Activated CD4-positive, alpha-beta T cell treated with anti-CD3 and anti-CD28 coated beads for 36 hours (primary cell): ENCODE measurements at regions not wholly inside any gene's neighbourhood (a gene's known extent, or its start where the extent isn't known, plus 50 kb on each side); places are given as distances from the start of the nearest gene placed in this dataset.

Source experiments
- ATAC-seq: fragments of 200-7000 bp; cut with Tn5 transposase; one replicate; pipeline ENCODE4 v1.10.0; 2021; ENCODE audit warnings: mild to moderate bottlenecking, moderate library complexity
- CTCF ChIA-PET: fragments of 350-600 bp; sonication (Branson Sonifier 250); formaldehyde crosslinking; loops from one replicate; lab custom pipeline; 2021; ENCODE audit warnings: antibody characterized with exemption; lab: Charles Lee
- POLR2A ChIA-PET: fragments of 350-600 bp; sonication (Branson Sonifier 250); formaldehyde crosslinking; loops from one replicate; lab custom pipeline; 2021; ENCODE audit warnings: antibody characterized with exemption, inconsistent platforms; lab: Charles Lee
- DNase-seq: peaks from one replicate; pipeline ENCODE4 v3.0.0-alpha.2; 2020
- H3K27ac Mint-ChIP-seq: one replicate; pipeline ENCODE4 v1.8.0; 2021; ENCODE audit warnings: mixed read lengths
- H3K27me3 Mint-ChIP-seq: one replicate; pipeline ENCODE4 v1.8.0; 2021; ENCODE audit warnings: mixed read lengths
- H3K36me3 Mint-ChIP-seq: one replicate; pipeline ENCODE4 v1.8.0; 2021; ENCODE audit warnings: low read depth, mixed read lengths
- H3K4me1 Mint-ChIP-seq: one replicate; pipeline ENCODE4 v1.8.0; 2021; ENCODE audit warnings: mixed read lengths
- H3K4me3 Mint-ChIP-seq: one replicate; pipeline ENCODE4 v1.8.0; 2021; ENCODE audit warnings: mild to moderate bottlenecking, moderate library complexity, mixed read lengths
- H3K9me3 Mint-ChIP-seq: one replicate; pipeline ENCODE4 v1.8.0; 2021; ENCODE audit warnings: low read depth, mixed read lengths
- intact Hi-C, 2 experiments: fragments of 100-400 bp; cut with DNase I in 1 of 2; cut with micrococcal nuclease in 1 of 2; formaldehyde crosslinking; loops; one replicate each; pipeline versions ENCODE4 v1.14.2 to v1.15.1; 2022 to 2024; cut with DNase I, micrococcal nuclease

DNA sequence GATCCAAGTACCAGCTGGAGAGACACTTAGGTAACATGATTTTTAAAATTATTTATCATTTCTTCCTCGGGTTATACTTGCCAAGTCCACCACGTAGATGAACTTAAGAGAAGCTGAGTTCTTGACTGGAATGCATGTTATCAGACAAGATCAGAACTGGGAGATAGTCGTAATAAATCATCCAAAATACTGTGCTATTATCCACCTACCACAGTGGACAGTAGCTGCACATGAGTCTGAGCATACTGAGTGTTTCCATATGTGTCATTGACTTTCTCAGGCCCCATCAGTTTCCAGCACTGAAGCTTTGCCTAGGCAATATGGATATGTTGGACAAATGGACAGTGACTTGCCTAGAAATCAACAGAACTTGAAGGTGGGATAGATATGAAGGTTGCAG is 77.9 kb upstream of the RRP15 start:
- H3K27me3 Mint-ChIP-seq: peaks cover 3% of the 10 kb centered on the region

DNA sequence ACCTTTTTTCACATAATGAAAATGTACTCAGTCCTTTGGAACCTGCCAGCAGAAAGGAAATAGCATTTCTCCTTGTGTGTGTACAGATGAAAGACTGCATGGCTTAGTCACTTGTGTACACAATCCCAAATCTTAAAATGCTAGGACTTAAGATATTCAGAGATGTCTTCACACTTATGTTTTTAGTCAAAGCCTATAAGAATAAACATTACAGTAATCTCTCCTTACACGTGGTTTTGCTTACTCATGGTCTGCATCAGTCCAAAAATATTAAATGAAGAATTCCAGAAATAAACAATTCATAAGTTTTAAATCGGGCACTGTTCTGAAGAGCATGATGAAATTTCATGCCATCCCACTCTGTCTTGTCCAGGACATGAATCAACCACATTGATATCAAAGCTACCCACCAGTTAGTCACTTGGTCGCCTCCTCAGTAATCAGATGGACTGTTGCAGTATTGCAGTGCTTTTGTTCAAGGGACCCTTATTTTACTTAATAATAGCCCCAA is 75.7 kb upstream of the RRP15 start:
- peaks cover 10% of the 10 kb centered on the region for H3K27me3 Mint-ChIP-seq
- H3K9me3 Mint-ChIP-seq: no peaks in the 10 kb centered on the region
- intact Hi-C loops: no loop called here
- H3K4me1 Mint-ChIP-seq: no peaks in the 10 kb centered on the region
- no peak overlapping the region for H3K27ac Mint-ChIP-seq
- ATAC-seq: no peak
- no peak for DNase-seq
- ChIA-PET POLR2A (no interaction called here), CTCF (interaction anchor here (0.6 kb wide), 1 partner anchor 160 kb away, joined by 3 read pairs; no protein-coding TSS in a partner anchor)
- H3K4me3 Mint-ChIP-seq: no peak overlapping the region
- H3K36me3 Mint-ChIP-seq: no peaks in the 10 kb centered on the region

More for the DNA sequence above, 77.9 kb upstream of the RRP15 start:
- no peak for ATAC-seq
- POLR2A ChIA-PET: no interaction called here
- Mint-ChIP-seq H3K36me3 (no peaks in the 10 kb centered on the region), H3K27ac (no peak overlapping the region), H3K4me1 (no peaks in the 10 kb centered on the region), H3K9me3 (no peaks in the 10 kb centered on the region), H3K4me3 (no peak overlapping the region)
- DNase-seq: no peak
- CTCF ChIA-PET: no interaction called here
- intact Hi-C loops: no loop called here

- Mint-ChIP-seq H3K4me3 (no peak overlapping the region), H3K36me3 (no peaks in the 10 kb centered on the region), H3K27ac (no peak overlapping the region), H3K9me3 (no peaks in the 10 kb centered on the region), H3K4me1 (no peaks in the 10 kb centered on the region), H3K27me3 (peaks cover 16% of the 10 kb centered on the region)
- ChIA-PET CTCF (no interaction called here), POLR2A (no interaction called here)
- intact Hi-C loops: no loop called here
- no peak for ATAC-seq
- no peak for DNase-seq
Observed at GRCh38 chr1:218211241-218211640, 73.9 kb upstream of the RRP15 start.

DNA sequence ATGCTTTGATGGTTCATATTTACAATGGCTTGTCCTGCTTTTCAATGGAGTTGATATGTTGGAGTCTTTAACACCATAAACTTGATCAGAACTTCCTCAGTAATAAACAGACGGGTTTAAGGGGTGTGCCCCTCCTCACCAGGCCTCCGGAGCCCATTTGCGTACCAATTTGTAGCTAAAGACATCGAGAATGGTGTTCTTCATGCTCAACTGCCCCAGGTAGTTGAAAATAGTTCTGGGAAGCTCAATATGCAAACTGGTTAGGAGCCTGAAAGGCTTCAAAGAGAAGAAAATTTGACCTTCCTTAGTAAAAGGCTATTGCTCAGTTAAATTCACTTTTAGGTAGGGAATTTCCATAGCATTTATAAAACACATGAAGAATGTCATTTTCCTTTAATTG is 68.1 kb upstream of the RRP15 start:
- H3K9me3 Mint-ChIP-seq: no peaks in the 10 kb centered on the region
- no peak for ATAC-seq
- intact Hi-C loops: no loop called here
- H3K4me1 Mint-ChIP-seq: no peaks in the 10 kb centered on the region
- ChIA-PET POLR2A (no interaction called here), CTCF (interaction anchor here (1.0 kb wide), 1 partner anchor 10 kb away, joined by 3 read pairs; no protein-coding TSS in a partner anchor)
- no peak for DNase-seq
- H3K27ac Mint-ChIP-seq: no peak overlapping the region
- peaks cover 17% of the 10 kb centered on the region for H3K27me3 Mint-ChIP-seq
- no peak overlapping the region for H3K4me3 Mint-ChIP-seq
- no peaks in the 10 kb centered on the region for H3K36me3 Mint-ChIP-seq

DNA sequence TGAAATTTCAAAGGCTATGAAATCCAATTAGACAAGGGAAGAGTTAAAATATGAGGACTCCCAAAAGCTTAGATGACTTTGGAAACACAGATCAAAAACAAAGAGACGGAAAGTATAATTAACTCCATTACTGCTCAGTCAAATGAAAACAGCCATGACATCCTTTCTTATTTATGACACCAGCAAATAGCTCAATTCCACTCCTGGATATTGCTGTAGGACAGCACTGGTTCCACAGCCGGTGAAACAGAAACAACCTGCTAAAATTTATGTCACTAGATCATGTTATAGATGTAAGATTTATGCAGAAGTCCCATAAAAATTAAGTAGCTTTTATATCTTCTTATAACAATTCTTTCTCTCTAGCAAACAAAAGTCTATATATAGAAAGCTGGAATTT is 65.6 kb upstream of the RRP15 start:
- no peak overlapping the region for H3K27ac Mint-ChIP-seq
- ATAC-seq (no peak), DNase-seq (no peak)
- H3K36me3 Mint-ChIP-seq: no peaks in the 10 kb centered on the region
- no peaks in the 10 kb centered on the region for H3K9me3 Mint-ChIP-seq
- no peaks in the 10 kb centered on the region for H3K4me1 Mint-ChIP-seq
- peaks cover 10% of the 10 kb centered on the region for H3K27me3 Mint-ChIP-seq
- ChIA-PET POLR2A (no interaction called here), CTCF (no interaction called here)
- intact Hi-C loops: no loop called here
- no peak overlapping the region for H3K4me3 Mint-ChIP-seq

DNA sequence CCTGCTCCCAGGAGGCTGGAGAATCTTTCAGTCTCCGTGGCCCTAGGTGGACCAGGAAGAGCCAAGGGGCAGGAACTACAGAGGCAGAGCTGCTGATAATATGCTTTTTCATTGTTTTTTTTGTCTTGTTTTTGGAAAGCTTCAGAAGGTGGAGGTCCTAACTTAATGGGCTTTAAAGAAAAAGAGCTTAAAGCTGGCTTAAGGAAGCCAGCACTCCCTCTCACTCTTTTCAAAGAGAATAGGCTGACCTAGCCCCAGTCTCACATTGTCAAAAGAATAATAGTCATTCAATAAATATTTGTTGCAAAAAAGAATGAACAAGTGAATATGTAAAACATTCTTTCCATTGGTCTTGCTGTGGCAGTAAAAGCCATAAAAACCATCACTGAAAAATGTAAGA is 61.0 kb upstream of the RRP15 start:
- Mint-ChIP-seq H3K27me3 (peaks cover 4% of the 10 kb centered on the region), H3K36me3 (no peaks in the 10 kb centered on the region), H3K27ac (no peak overlapping the region), H3K9me3 (no peaks in the 10 kb centered on the region), H3K4me1 (no peaks in the 10 kb centered on the region), H3K4me3 (no peak overlapping the region)
- DNase-seq (no peak), ATAC-seq (no peak)
- ChIA-PET POLR2A (no interaction called here), CTCF (no interaction called here)
- intact Hi-C loops: no loop called here

DNA sequence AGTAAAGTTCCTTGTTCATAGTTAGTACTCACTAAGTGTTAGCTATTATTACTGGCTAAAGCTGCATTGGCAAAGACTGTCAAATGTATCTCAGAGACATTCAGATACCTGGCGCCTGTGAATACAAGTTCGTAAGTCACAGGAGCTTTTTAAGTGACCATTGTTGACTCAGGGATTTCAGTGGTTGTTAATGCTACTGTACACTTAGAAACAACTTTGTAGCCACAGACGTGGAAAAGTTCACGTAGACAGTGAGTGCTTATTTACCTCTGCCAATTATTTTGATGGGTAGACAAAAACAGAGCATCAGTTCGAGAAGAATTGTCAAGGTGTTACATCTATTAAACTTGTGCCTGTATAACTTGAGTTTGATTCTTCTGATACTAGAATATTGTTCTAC is 59.1 kb upstream of the RRP15 start:
- DNase-seq (no peak), ATAC-seq (no peak)
- CTCF ChIA-PET: no interaction called here
- intact Hi-C loops: no loop called here
- Mint-ChIP-seq H3K4me3 (no peak overlapping the region), H3K9me3 (no peaks in the 10 kb centered on the region), H3K27me3 (no peaks in the 10 kb centered on the region), H3K4me1 (no peaks in the 10 kb centered on the region), H3K36me3 (no peaks in the 10 kb centered on the region), H3K27ac (no peak overlapping the region)
- POLR2A ChIA-PET: no interaction called here
